ENCODE measurements at regions not wholly inside any gene's neighbourhood (a gene's known extent, or its start where the extent isn't known, plus 50 kb on each side); places are given as distances from the start of the nearest gene placed in this dataset.

DNA sequence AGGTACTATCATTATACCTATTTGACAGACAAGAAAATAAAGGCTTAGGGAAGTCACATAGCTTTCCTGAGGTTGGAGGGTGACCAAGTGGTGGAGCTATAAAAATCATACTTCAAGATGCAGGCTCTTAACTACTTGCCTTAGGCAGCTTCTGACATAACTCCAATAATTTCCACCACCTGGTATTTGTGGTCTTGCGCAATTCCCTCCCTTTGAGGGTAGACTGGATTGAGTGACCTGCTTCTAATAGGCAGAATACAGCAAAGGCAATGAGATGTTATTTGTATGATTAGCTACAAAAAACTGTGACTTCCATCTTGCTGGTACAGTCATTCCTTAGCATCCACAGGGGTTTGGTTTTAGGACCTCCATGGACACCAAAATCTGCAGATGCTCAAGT is 385.5 kb downstream of the TMEM114 start:
- Mint-ChIP-seq H3K4me3 (no peak overlapping the region), H3K27ac (no peak overlapping the region), H3K4me1 (peaks cover 2% of the 10 kb centered on the region; the same call in 1 of the 3 replicates), H3K9me3 (peaks cover 19% of the 10 kb centered on the region), H3K27me3 (ENCODE audit: insufficient read depth, low read depth, poor library complexity) (no peaks in the 10 kb centered on the region), H3K36me3 (ENCODE audit: low read depth) (peaks cover 7% of the 10 kb centered on the region; the same call in 2 of the 3 replicates)
- no peaks in the 10 kb centered on the region for H3K9me2 ChIP-seq (ENCODE audit: insufficient read depth)
- no peak for ATAC-seq
- TF ChIP-seq CREB1 (CRISPR knock-in tag; IDR thresholded peaks at IDR 0.05; ENCODE audit: low read depth) (no peak), EZH2 (IDR thresholded peaks at IDR 0.05; ENCODE audit: low read depth, unreplicated experiment) (no peak), ZNF114 (CRISPR knock-in tag; IDR thresholded peaks at IDR 0.05) (no peak), NANOG (IDR thresholded peaks at IDR 0.05; ENCODE audit: borderline replicate concordance) (no peak), STAT1 (IDR thresholded peaks at IDR 0.05; ENCODE audit: unreplicated experiment) (no peak)
- TF ChIP-seq, protein P1, sequence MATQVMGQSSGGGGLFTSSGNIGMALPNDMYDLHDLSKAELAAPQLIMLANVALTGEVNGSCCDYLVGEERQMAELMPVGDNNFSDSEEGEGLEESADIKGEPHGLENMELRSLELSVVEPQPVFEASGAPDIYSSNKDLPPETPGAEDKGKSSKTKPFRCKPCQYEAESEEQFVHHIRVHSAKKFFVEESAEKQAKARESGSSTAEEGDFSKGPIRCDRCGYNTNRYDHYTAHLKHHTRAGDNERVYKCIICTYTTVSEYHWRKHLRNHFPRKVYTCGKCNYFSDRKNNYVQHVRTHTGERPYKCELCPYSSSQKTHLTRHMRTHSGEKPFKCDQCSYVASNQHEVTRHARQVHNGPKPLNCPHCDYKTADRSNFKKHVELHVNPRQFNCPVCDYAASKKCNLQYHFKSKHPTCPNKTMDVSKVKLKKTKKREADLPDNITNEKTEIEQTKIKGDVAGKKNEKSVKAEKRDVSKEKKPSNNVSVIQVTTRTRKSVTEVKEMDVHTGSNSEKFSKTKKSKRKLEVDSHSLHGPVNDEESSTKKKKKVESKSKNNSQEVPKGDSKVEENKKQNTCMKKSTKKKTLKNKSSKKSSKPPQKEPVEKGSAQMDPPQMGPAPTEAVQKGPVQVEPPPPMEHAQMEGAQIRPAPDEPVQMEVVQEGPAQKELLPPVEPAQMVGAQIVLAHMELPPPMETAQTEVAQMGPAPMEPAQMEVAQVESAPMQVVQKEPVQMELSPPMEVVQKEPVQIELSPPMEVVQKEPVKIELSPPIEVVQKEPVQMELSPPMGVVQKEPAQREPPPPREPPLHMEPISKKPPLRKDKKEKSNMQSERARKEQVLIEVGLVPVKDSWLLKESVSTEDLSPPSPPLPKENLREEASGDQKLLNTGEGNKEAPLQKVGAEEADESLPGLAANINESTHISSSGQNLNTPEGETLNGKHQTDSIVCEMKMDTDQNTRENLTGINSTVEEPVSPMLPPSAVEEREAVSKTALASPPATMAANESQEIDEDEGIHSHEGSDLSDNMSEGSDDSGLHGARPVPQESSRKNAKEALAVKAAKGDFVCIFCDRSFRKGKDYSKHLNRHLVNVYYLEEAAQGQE (IDR thresholded peaks at IDR 0.05; ENCODE audit: unreplicated experiment): no peak
- TF ChIP-seq, protein P2, sequence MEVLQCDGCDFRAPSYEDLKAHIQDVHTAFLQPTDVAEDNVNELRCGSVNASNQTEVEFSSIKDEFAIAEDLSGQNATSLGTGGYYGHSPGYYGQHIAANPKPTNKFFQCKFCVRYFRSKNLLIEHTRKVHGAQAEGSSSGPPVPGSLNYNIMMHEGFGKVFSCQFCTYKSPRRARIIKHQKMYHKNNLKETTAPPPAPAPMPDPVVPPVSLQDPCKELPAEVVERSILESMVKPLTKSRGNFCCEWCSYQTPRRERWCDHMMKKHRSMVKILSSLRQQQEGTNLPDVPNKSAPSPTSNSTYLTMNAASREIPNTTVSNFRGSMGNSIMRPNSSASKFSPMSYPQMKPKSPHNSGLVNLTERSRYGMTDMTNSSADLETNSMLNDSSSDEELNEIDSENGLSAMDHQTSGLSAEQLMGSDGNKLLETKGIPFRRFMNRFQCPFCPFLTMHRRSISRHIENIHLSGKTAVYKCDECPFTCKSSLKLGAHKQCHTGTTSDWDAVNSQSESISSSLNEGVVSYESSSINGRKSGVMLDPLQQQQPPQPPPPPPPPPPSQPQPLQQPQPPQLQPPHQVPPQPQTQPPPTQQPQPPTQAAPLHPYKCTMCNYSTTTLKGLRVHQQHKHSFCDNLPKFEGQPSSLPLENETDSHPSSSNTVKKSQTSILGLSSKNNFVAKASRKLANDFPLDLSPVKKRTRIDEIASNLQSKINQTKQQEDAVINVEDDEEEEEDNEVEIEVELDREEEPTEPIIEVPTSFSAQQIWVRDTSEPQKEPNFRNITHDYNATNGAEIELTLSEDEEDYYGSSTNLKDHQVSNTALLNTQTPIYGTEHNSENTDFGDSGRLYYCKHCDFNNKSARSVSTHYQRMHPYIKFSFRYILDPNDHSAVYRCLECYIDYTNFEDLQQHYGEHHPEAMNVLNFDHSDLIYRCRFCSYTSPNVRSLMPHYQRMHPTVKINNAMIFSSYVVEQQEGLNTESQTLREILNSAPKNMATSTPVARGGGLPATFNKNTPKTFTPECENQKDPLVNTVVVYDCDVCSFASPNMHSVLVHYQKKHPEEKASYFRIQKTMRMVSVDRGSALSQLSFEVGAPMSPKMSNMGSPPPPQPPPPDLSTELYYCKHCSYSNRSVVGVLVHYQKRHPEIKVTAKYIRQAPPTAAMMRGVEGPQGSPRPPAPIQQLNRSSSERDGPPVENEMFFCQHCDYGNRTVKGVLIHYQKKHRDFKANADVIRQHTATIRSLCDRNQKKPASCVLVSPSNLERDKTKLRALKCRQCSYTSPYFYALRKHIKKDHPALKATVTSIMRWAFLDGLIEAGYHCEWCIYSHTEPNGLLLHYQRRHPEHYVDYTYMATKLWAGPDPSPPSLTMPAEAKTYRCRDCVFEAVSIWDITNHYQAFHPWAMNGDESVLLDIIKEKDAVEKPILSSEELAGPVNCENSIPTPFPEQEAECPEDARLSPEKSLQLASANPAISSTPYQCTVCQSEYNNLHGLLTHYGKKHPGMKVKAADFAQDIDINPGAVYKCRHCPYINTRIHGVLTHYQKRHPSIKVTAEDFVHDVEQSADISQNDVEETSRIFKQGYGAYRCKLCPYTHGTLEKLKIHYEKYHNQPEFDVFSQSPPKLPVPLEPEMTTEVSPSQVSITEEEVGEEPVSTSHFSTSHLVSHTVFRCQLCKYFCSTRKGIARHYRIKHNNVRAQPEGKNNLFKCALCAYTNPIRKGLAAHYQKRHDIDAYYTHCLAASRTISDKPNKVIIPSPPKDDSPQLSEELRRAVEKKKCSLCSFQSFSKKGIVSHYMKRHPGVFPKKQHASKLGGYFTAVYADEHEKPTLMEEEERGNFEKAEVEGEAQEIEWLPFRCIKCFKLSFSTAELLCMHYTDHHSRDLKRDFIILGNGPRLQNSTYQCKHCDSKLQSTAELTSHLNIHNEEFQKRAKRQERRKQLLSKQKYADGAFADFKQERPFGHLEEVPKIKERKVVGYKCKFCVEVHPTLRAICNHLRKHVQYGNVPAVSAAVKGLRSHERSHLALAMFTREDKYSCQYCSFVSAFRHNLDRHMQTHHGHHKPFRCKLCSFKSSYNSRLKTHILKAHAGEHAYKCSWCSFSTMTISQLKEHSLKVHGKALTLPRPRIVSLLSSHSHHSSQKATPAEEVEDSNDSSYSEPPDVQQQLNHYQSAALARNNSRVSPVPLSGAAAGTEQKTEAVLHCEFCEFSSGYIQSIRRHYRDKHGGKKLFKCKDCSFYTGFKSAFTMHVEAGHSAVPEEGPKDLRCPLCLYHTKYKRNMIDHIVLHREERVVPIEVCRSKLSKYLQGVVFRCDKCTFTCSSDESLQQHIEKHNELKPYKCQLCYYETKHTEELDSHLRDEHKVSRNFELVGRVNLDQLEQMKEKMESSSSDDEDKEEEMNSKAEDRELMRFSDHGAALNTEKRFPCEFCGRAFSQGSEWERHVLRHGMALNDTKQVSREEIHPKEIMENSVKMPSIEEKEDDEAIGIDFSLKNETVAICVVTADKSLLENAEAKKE (CRISPR knock-in tag; IDR thresholded peaks at IDR 0.05): no peak
- no peaks in the 10 kb centered on the region for H3K4me1 ChIP-seq (ENCODE audit: insufficient read depth)
- H3K79me2 ChIP-seq (replicated peaks; ENCODE audit: insufficient read depth): no peaks in the 10 kb centered on the region
- H3K4me3 ChIP-seq: no peak overlapping the region
- H2AFZ ChIP-seq: no peak overlapping the region
- DNase-seq (ENCODE audit: low spot score): no peak
- H3F3A ChIP-seq (replicated peaks; ENCODE audit: low read depth): no peaks in the 10 kb centered on the region
- H3K36me3 ChIP-seq (ENCODE audit: insufficient read depth): peaks cover 4% of the 10 kb centered on the region; the same call in 1 of the 2 replicates
- no peaks in the 10 kb centered on the region for H4K20me1 ChIP-seq (replicated peaks; ENCODE audit: insufficient read depth)
- H3K27ac ChIP-seq (ENCODE audit: low read depth): no peak overlapping the region
- no peaks in the 10 kb centered on the region for H3K27me3 ChIP-seq (ENCODE audit: insufficient read depth)
- H3K4me2 ChIP-seq: no peak overlapping the region

Measured in GM23338 (cell line).